SU-DHL-6 (cell line): ENCODE measurements at regions not wholly inside any gene's neighbourhood (a gene's known extent, or its start where the extent isn't known, plus 50 kb on each side); places are given as distances from the start of the nearest gene placed in this dataset.
"Not testable (repeated sequence)": the region's sequence is repeated elsewhere in the genome, so short reads cannot be mapped to it uniquely, and the experiment has no call there.

ENCODE experiments used
- H2AFZ ChIP-seq: fragments of 200-600 bp; sonication (generic); 2 replicates; pipeline ENCODE4 v1.6.1; 2014; ENCODE audit warnings: low read depth, mild to moderate bottlenecking, moderate library complexity, mixed read lengths, antibody characterized with exemption, low read length; ENCODE audit not compliant: severe bottlenecking
- H3F3A ChIP-seq: fragments of 200-600 bp; shearing (Covaris generic); 2 replicates; pipeline ENCODE4 v1.6.0; 2016; ENCODE audit warnings: antibody characterized with exemption, mild to moderate bottlenecking; ENCODE audit not compliant: insufficient read depth
- H3K27ac ChIP-seq: fragments of 200-600 bp; sonication (generic); 2 replicates; pipeline ENCODE4 v1.5.1; 2016; ENCODE audit warnings: low read depth, mild to moderate bottlenecking, low read length, moderate library complexity, mixed read lengths
- H3K27me3 ChIP-seq: fragments of 200-600 bp; sonication (generic), shearing (Covaris generic); 2 replicates; pipeline ENCODE4 v1.6.0; 2014; ENCODE audit warnings: mild to moderate bottlenecking, low read length
- H3K36me3 ChIP-seq: fragments of 200-600 bp; sonication (generic); 2 replicates; pipeline ENCODE4 v1.6.1; 2014; ENCODE audit warnings: mild to moderate bottlenecking, low read length, mixed read lengths
- H3K4me2 ChIP-seq: fragments of 300-600, 200-600 bp; shearing (Covaris generic), sonication (generic); 2 replicates; pipeline ENCODE4 v1.6.0; 2014; ENCODE audit warnings: low read length, low read depth, mild to moderate bottlenecking; ENCODE audit not compliant: poor library complexity, severe bottlenecking
- H3K4me3 ChIP-seq: fragments of 200-600 bp; sonication (generic); 2 replicates; pipeline ENCODE4 v1.5.1; 2014; ENCODE audit warnings: antibody characterized with exemption, low read length, mild to moderate bottlenecking, mixed read lengths; ENCODE audit not compliant: insufficient read depth, poor library complexity, severe bottlenecking
- H3K79me2 ChIP-seq: fragments of 200-600 bp; sonication (generic); 2 replicates; pipeline ENCODE4 v1.6.1; 2014; ENCODE audit warnings: mild to moderate bottlenecking, low read length, moderate library complexity; ENCODE audit not compliant: insufficient read depth
- H3K9ac ChIP-seq: fragments of 200-600 bp; sonication (generic); 2 replicates; pipeline ENCODE4 v1.7.0; 2014; ENCODE audit warnings: mild to moderate bottlenecking, low read length
- H3K9me2 ChIP-seq: fragments of 200-600 bp; sonication (generic); replicated peaks from 2 replicates; pipeline ENCODE4 v1.6.1; 2014; ENCODE audit warnings: low read length; ENCODE audit not compliant: insufficient read depth
- H3K9me3 ChIP-seq: fragments of 200-600 bp; sonication (generic); 2 replicates; pipeline ENCODE4 v1.6.1; 2014; ENCODE audit warnings: low read length, mixed read lengths; ENCODE audit not compliant: insufficient read depth
- H4K20me1 ChIP-seq: fragments of 200-600 bp; sonication (generic); 2 replicates; pipeline ENCODE4 v1.6.1; 2014; ENCODE audit warnings: low read depth, mild to moderate bottlenecking, antibody characterized with exemption, low read length, moderate library complexity, mixed read lengths
- EZH2phosphoT487 ChIP-seq: fragments of 200-600 bp; sonication (generic), shearing (Covaris generic); conservative IDR thresholded peaks from 2 replicates; pipeline ENCODE4 v1.6.1; 2018; ENCODE audit warnings: mild to moderate bottlenecking, antibody characterized with exemption, low read length, moderate library complexity, mixed read lengths
- TF ChIP-seq, protein P1 (sequence below): fragments of 200-600 bp; sonication (generic); IDR thresholded peaks from one replicate; pipeline ENCODE4 v1.5.1; 2017; ENCODE audit warnings: antibody characterized with exemption, mild to moderate bottlenecking, low read length, moderate library complexity; ENCODE audit not compliant: insufficient read depth, poor library complexity, severe bottlenecking

DNA sequence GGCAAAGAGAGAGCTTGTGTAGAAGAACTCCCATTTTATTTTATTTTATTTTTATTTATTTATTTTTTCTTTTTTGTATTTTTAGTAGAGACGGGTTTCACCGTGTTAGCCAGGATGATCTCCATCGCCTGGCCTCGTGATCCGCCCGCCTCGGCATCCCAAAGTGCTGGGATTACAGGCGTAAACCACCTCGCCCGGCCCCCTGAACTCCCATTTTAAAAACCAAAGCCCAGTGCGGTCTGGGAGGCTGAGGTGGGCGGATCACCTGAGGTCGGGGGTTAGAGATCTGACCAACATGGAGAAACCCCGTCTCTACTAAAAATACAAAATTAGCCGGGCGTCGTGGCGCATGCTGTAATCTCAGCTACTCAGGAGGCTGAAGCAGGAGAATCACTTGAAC lies 267.8 kb upstream of the ZNF804A start:
- H3K4me3 ChIP-seq, H3F3A ChIP-seq, H3K9ac ChIP-seq, H3K9me3 ChIP-seq, H4K20me1 ChIP-seq, H3K27me3 ChIP-seq, H3K9me2 ChIP-seq, H3K27ac ChIP-seq, H3K79me2 ChIP-seq, H3K36me3 ChIP-seq, H2AFZ ChIP-seq, H3K4me2 ChIP-seq: not testable (repeated sequence)

- Histone ChIP-seq H3K9ac (no peak overlapping the region), H3K4me3 (no peak overlapping the region), H3K27me3 (no peaks in the 10 kb centered on the region), H3K9me2 (no peaks in the 10 kb centered on the region), H3K27ac (no peak overlapping the region), H4K20me1 (no peaks in the 10 kb centered on the region), H3K4me2 (no peak overlapping the region), H3K79me2 (no peaks in the 10 kb centered on the region), H3K9me3 (no peaks in the 10 kb centered on the region), H3K36me3 (no peaks in the 10 kb centered on the region), H3F3A (no peaks in the 10 kb centered on the region), H2AFZ (peak overlapping the region; percentile 4)
- TF ChIP-seq EZH2phosphoT487, result no peak
- TF ChIP-seq, protein P1, sequence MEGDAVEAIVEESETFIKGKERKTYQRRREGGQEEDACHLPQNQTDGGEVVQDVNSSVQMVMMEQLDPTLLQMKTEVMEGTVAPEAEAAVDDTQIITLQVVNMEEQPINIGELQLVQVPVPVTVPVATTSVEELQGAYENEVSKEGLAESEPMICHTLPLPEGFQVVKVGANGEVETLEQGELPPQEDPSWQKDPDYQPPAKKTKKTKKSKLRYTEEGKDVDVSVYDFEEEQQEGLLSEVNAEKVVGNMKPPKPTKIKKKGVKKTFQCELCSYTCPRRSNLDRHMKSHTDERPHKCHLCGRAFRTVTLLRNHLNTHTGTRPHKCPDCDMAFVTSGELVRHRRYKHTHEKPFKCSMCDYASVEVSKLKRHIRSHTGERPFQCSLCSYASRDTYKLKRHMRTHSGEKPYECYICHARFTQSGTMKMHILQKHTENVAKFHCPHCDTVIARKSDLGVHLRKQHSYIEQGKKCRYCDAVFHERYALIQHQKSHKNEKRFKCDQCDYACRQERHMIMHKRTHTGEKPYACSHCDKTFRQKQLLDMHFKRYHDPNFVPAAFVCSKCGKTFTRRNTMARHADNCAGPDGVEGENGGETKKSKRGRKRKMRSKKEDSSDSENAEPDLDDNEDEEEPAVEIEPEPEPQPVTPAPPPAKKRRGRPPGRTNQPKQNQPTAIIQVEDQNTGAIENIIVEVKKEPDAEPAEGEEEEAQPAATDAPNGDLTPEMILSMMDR, result no peak
These were observed 261.6 kb upstream of the ZNF804A start for GRCh38 chr2:184336688-184337087.

DNA sequence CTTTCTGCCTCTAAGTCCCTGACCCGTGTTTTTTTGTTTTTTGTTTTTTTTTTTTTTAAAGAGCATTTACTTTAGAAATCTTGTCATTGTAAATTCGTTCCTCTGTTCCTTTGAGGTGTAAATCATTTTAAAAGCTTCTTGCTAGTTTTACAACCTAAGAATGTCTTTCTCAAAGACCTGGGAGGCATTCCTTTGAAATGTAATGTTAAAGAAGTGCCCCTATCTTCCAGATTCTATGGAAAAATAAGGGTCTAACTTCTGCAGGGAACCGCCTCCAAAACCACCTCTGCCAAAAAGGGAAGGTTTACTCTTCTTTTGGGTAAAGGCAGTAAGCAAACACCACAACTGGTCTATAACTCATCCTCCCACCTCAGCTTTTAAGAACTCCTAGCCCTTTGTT lies 259.6 kb upstream of the ZNF804A start:
- Histone ChIP-seq H2AFZ (no peak overlapping the region), H3K27ac (no peak overlapping the region)

GRCh38 chr2:184339966-184340365 lies 258.4 kb upstream of the ZNF804A start:
- H3K79me2 ChIP-seq, result no peaks in the 10 kb centered on the region
- TF ChIP-seq EZH2phosphoT487, result no peak
- TF ChIP-seq, protein P1, result no peak
- no peaks in the 10 kb centered on the region for H3F3A ChIP-seq
- H3K27ac ChIP-seq, result no peak overlapping the region
- H3K4me3 ChIP-seq, result no peak overlapping the region
- no peak overlapping the region for H2AFZ ChIP-seq
- no peak overlapping the region for H3K9ac ChIP-seq
- no peaks in the 10 kb centered on the region for H4K20me1 ChIP-seq
- H3K4me2 ChIP-seq, result no peak overlapping the region
- H3K9me2 ChIP-seq, result no peaks in the 10 kb centered on the region
- H3K27me3 ChIP-seq, result no peaks in the 10 kb centered on the region
- H3K9me3 ChIP-seq, result no peaks in the 10 kb centered on the region
- H3K36me3 ChIP-seq, result no peaks in the 10 kb centered on the region

More for the DNA sequence above, 259.6 kb upstream of the ZNF804A start:
- no peak overlapping the region for H3K4me2 ChIP-seq
- no peak for TF ChIP-seq EZH2phosphoT487
- TF ChIP-seq, protein P1, result no peak
- H3F3A ChIP-seq, result no peaks in the 10 kb centered on the region
- no peaks in the 10 kb centered on the region for H3K27me3 ChIP-seq
- no peaks in the 10 kb centered on the region for H4K20me1 ChIP-seq
- no peaks in the 10 kb centered on the region for H3K36me3 ChIP-seq
- H3K9me2 ChIP-seq, result no peaks in the 10 kb centered on the region
- H3K9ac ChIP-seq, result no peak overlapping the region
- no peaks in the 10 kb centered on the region for H3K9me3 ChIP-seq
- H3K4me3 ChIP-seq, result no peak overlapping the region
- no peaks in the 10 kb centered on the region for H3K79me2 ChIP-seq
